Activated naive CD4-positive, alpha-beta T cell treated with anti-CD3 and anti-CD28 coated beads, Interleukin-2, amount 50 U/mL, for 72 hours (primary cell): ENCODE measurements at regions not wholly inside any gene's neighbourhood (a gene's known extent, or its start where the extent isn't known, plus 50 kb on each side); places are given as distances from the start of the nearest gene placed in this dataset.
A peak's percentile ranks its signal among the peaks of the same experiment; 100 is the strongest.
"Not testable (repeated sequence)": the region's sequence is repeated elsewhere in the genome, so short reads cannot be mapped to it uniquely, and the experiment has no call there.

Experiments
- ATAC-seq, 2 donors: fragments of 150-1000 bp; cut with Tn5 transposase; 2 replicates each; pipeline ENCODE4 v1.10.0; 2021; ENCODE audit warnings: mild to moderate bottlenecking in 2 of 2, moderate library complexity in 2 of 2
- DNase-seq, 2 donors: peaks; one replicate each; pipeline ENCODE4 v3.0.0; 2021 to 2022; ENCODE audit warnings: low spot score in 2 of 2
- H3K27ac Mint-ChIP-seq, 2 donors: one replicate each; pipeline ENCODE4 v1.8.0; 2022; ENCODE audit warnings: mild to moderate bottlenecking in 2 of 2, mixed read lengths in 2 of 2
- H3K36me3 Mint-ChIP-seq, 2 donors: one replicate each; pipeline ENCODE4 v1.8.0; 2022; ENCODE audit warnings: mixed read lengths in 2 of 2
- H3K9me3 Mint-ChIP-seq, 2 donors: one replicate each; pipeline ENCODE4 v1.8.0; 2022; ENCODE audit warnings: mixed read lengths in 2 of 2

DNA sequence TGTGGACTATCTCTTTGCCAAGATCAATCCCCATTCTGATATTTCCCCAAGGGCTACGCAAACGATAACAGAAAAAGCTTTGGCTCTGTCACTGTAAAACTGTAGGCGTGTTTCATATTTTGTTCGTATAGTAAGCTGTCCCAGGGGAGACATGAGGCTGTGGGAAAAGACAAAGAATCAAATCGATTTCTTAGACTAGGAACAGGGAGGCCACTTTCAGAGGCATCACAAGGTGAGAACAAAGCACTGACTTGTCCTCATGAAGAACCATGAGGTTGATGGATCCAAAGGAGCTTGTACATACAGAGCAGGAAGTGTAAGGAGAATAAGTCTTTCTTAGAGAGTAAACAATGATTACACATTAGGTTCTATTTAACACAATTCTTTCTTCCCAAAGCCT lies 255.7 kb downstream of the HNMT start:
- H3K9me3 Mint-ChIP-seq = peaks cover 0 to 13% of the 10 kb centered on the region in 2 donors
- DNase-seq (no peak), ATAC-seq (no peak)
- no peaks in the 10 kb centered on the region for H3K36me3 Mint-ChIP-seq
- H3K27ac Mint-ChIP-seq = no peak overlapping the region

DNA sequence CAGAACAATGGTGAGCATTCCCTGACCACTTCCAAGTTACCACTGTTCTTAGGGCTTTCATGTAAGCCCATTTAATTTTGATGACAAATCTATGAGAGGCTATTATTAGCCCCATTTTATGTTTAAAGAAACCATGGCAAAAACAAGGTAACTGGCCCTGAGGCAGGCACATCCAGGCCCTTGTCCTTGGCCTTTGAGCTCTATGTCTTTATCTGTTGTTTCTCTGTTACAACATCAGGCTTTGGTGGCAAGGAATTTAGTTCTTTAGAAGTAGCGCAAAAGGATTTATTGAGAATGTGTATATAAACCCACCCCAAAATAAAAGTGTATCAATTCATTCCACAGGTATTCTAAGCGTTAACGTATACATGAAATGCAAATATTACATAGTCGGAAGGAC lies 257.1 kb downstream of the HNMT start:
- no peaks in the 10 kb centered on the region for H3K36me3 Mint-ChIP-seq
- H3K9me3 Mint-ChIP-seq = peaks cover 0 to 13% of the 10 kb centered on the region in 2 donors
- ATAC-seq (no peak), DNase-seq (no peak)
- H3K27ac Mint-ChIP-seq = no peak overlapping the region

DNA sequence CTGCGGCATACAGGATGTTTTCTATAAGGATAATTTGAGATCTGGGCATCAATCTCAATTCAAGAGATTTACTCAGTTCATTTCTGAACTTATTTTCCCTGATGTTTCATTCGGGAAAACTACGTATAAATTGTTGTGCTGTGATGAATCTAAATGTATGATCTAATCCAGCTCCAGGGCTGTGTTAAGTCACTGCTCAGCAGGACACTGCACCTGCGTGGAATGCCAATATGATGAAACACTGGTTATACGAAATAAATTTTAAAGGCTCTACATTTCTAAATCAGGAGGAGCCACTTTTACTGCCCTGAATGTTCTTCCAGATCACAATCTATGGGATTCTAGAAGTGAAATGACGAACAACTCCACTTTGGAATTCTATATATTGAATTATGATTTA lies 259.0 kb downstream of the HNMT start:
- DNase-seq (no peak), ATAC-seq (no peak)
- H3K27ac Mint-ChIP-seq = no peak overlapping the region
- H3K36me3 Mint-ChIP-seq = no peaks in the 10 kb centered on the region
- H3K9me3 Mint-ChIP-seq = peaks cover 3 to 16% of the 10 kb centered on the region in 2 donors

DNA sequence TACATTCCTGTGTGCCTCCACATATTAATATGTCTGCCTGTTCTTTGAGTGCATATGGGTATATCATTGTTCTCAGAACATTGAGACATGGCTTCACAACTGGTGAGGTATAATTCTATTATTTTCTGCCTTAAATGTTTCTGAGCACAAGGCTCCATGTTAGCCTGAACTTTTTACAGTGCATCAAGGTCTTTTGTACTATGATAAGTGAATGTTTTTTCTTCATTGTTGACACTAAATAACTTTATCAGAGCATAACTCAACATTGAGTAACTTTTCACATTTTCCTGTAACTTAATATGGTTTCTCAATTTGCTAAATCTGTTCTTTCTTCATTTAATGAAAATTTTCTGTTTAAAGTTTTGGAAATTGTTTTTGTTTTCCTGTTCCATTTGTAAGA lies 262.9 kb downstream of the HNMT start:
- Mint-ChIP-seq H3K36me3 (no peaks in the 10 kb centered on the region), H3K9me3 (peaks cover 5 to 11% of the 10 kb centered on the region in 2 donors), H3K27ac (no peak overlapping the region)
- ATAC-seq (no peak), DNase-seq (no peak)

DNA sequence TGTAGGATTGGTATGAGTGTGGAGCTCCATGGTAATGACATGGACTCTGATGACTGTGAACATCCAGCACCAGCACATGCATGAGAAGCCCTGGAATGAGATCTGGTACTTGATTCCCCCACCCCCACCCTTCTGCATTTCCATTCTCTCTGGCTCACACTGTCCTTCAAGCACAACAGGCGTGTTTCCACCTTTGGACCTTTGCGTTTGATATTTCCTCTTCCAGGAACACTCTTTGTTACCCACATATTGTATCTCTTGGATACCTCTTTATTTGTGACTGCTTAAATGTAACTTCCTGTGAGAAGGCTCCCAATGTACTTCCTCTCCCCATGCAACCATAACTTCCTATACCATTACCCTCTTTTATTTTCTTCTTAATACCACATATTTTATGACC lies 263.8 kb downstream of the HNMT start:
- DNase-seq = no peak
- no peak for ATAC-seq
- no peaks in the 10 kb centered on the region for H3K36me3 Mint-ChIP-seq
- no peak overlapping the region for H3K27ac Mint-ChIP-seq
- H3K9me3 Mint-ChIP-seq = peaks cover 5 to 10% of the 10 kb centered on the region in 2 donors

DNA sequence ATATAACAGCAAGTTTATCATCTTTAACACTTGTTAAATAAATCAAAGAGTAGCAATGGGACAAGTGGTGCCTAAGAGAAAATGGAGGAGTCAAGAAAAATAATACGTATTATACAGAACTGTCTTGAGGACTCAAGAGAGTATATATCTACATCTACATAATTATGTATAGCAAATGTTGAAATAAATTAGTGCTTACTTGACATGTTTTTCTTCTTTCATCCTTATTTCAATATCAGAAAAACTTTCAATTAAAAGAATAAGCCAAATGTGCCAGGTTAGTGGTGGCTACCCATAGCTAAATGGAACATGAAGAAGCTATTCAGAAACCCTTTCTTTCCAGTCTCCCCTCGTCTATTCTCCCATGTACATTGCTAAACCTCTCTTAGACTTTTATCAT lies 267.3 kb upstream of the SPOPL start:
- DNase-seq = no peak
- Mint-ChIP-seq H3K27ac (no peak overlapping the region), H3K36me3 (no peaks in the 10 kb centered on the region), H3K9me3 (no peaks in the 10 kb centered on the region)
- ATAC-seq = no peak

DNA sequence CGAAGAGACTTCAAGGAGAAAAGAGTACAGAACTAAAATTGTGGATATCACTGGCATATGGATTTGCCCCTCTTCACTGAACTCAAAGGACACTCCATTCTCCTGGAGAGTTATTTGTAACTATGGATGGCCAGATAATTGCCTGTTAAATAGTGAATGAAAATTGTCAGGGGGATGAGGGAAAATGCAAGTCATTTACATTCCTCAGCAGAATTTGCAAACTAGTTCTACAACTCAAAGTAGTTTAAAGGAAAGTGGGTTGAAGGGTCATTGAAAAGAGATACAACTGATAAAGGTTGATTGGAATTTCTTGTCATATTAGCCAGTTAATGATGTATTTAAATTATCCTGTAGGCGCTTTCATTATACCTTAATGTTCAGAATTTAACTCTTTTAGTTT lies 266.5 kb upstream of the SPOPL start:
- H3K9me3 Mint-ChIP-seq = no peaks in the 10 kb centered on the region
- no peak overlapping the region for H3K27ac Mint-ChIP-seq
- no peak for ATAC-seq
- DNase-seq = no peak
- no peaks in the 10 kb centered on the region for H3K36me3 Mint-ChIP-seq

DNA sequence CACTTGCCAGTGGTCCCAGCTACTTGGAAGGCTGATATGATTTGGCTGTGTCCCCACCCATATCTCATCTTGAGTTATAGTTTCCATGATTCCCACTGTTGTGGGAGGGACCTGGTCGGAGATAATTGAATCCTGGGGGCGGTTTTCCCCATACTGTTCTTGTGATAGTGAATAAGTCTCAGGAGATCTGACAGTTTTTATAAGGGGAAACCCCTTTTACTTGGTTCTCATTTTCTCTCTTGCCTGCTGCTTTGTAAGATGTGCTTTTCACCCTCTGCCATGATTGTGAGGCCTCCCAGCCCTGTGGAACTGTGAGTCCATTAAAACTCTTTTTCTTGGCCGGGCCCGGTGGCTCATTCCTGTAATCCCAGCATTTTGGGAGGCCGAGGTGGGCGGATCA lies 265.4 kb upstream of the SPOPL start:
- Mint-ChIP-seq H3K27ac (no peak overlapping the region), H3K36me3 (no peaks in the 10 kb centered on the region), H3K9me3 (no peaks in the 10 kb centered on the region)
- DNase-seq (no peak), ATAC-seq (peak in 1 of 2 donors; percentile 42)

DNA sequence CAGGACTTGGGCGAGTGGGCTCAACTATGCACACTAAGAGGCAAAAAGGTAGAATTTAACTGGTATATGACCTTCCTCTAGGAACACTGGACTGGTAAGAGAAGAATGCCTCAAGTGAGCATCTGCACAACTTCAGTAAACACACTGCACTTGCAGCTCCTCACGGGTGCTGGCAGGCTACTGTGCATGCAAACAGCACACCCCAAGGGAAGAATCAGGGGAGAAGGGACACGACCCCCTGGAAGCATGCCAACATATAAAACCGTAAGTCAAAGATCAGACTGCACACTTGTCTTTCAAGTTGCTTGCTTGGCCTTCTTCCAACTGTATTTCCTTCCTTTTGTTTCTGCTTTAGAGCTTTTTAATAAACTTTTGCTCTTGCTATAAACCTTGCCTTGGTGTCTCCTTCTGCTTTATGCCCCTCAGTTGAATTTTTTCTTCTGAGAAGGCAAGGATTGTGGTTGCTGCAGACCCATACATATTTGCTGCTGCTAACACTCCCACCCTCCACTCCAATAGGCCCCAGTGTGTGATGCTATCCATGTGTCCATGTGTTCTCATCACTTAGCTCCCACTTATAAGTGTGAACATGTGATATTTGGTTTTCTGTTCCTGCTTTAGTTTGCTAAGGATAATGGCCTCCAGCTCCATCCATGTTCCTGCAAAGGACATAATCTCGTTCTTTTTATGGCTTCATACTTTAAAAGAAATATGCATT lies 263.7 kb upstream of the SPOPL start:
- Mint-ChIP-seq H3K9me3 (peaks cover 0 to 7% of the 10 kb centered on the region in 2 donors), H3K36me3 (no peaks in the 10 kb centered on the region), H3K27ac (no peak overlapping the region)
- DNase-seq = no peak
- ATAC-seq = no peak

DNA sequence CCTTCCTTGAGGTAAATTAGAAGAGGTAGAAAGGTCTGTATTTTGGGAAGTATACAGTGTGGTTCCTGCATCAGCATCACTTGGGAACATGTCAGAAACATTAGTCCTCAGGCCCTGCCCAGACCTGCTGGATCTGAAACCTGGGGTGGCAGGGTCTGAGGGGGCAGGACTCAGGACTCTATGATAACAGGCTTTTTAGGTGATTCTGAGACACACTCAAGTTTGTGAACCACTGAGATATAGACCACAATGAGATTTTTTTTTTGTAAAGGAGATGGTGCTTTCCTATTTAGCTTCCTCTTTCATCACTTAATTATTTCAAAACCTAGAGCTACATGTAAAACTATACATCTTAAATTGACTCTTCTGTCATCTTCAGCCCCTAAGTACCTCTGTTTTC lies 262.7 kb upstream of the SPOPL start:
- Mint-ChIP-seq H3K27ac (no peak overlapping the region), H3K9me3 (peaks cover 0 to 7% of the 10 kb centered on the region in 2 donors)
- ATAC-seq = peak in 1 of 2 donors; percentile 30

DNA sequence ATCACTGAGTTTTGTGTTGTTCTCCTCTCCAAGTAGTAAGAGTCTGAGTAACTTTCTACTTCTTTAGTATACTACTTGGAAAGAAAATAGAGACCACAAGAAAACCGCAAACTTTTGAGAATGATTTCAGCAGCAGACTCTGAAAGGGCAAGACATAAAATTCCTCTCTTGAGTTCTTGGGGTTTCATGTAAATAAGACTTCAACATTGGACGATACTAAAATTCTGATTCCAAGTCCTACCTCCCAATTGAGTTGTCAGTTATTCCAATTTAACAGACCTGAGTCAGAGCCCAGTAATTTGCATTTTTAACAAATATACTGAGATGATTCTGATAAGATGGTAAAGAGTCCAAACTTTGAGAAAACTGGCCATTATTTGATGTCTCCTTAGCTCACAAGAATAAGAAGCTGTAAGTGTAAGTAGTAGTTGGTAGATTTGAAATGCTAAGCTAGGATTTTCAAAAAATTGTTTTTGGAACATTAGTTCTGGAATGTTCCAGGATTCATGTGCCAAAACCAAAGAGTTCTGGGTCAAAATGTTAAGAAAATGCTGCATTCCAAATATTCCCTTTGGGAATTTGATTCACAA lies 261.6 kb upstream of the SPOPL start:
- Mint-ChIP-seq H3K9me3 (peaks cover 0 to 7% of the 10 kb centered on the region in 2 donors), H3K36me3 (no peaks in the 10 kb centered on the region), H3K27ac (peak overlapping the region in 1 of 2 donors; percentile 68)
- ATAC-seq (peak in 1 of 2 donors; percentile 81), DNase-seq (no peak)

More for the DNA sequence above, 262.7 kb upstream of the SPOPL start:
- H3K36me3 Mint-ChIP-seq = no peaks in the 10 kb centered on the region
- DNase-seq = no peak

DNA sequence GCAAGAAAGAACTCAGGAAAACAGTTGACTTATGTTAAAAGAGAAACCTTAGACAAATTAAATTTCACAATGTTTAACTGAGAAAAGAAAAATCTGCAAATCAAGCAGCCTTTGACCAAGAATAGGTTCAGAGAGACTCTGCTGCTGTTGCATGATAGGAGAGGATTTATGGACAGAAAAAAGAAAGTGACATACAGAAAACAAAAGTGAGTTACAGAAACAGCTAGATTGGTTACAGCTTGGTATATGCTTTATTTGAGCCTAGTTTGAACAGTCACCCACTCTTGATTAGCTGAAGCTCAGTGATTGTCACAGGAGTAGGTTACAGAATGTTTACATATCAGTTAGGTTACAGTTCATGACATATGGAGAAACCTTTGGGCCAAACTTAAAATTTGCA lies 258.2 kb upstream of the SPOPL start:
- DNase-seq (no peak), ATAC-seq (no peak)
- H3K9me3 Mint-ChIP-seq = peaks cover 0 to 7% of the 10 kb centered on the region in 2 donors
- no peak overlapping the region for H3K27ac Mint-ChIP-seq
- no peaks in the 10 kb centered on the region for H3K36me3 Mint-ChIP-seq

DNA sequence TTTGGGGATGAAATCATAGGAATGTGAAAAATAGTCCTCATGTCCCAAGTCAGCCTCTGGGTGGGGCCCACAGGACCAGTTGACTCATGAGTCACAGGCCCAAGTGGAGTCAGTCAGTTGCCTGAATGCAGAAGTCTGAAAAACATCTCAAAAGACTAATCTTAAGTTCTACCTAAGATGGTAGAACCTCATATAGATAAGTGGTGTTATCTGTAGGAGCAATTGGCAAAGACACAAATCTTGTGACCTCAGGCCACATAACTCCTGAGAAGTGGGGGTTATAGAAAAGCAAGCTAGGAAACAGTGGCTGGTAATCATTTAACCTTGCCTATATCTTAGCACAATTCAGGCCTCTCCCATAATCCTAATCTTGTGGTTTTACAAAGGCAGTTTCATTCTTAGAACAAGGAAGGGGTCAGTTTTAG lies 257.1 kb upstream of the SPOPL start:
- DNase-seq = no peak
- Mint-ChIP-seq H3K36me3 (no peaks in the 10 kb centered on the region), H3K9me3 (peaks cover 0 to 7% of the 10 kb centered on the region in 2 donors), H3K27ac (no peak overlapping the region)
- ATAC-seq = no peak

DNA sequence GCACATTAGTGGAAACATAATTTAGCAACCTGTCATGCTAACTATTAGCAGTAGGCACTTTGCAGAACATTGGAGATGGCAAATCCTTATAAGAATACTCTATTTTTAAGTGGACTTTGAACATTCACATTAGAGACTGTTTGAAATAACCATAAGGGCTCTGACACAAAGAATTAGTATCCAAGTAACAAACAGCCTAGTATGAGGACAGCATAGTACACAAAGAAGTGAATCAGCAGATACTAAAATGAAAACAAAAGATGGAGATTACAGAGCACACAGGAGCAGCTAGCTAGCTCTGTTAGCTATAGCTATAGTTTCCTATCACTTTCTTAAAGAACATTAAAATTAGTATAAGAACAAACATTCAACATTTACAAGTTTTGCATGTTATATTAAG lies 256.3 kb upstream of the SPOPL start:
- no peak for ATAC-seq
- no peaks in the 10 kb centered on the region for H3K36me3 Mint-ChIP-seq
- peaks cover 0 to 7% of the 10 kb centered on the region in 2 donors for H3K9me3 Mint-ChIP-seq
- no peak overlapping the region for H3K27ac Mint-ChIP-seq
- no peak for DNase-seq

DNA sequence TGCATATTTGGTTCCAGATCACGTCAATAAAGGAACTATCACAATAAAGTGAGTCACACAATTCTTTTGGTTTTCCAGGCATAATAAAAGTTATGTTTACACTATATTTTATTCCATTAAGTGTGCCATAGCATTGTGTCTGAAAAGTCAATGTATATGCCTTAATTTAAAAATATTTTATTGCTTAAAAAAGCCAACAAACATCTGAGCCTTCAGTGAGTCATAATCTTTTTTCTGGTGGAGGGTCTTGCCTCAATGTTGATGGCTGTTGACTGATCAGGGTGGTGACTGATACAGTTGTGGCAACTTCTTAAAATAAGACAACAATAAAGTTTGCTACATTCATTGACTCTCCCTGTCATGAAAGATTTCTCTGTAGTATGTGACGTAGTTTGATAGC lies 254.3 kb upstream of the SPOPL start:
- H3K36me3 Mint-ChIP-seq = no peaks in the 10 kb centered on the region
- no peaks in the 10 kb centered on the region for H3K9me3 Mint-ChIP-seq
- DNase-seq = no peak
- no peak for ATAC-seq
- no peak overlapping the region for H3K27ac Mint-ChIP-seq

DNA sequence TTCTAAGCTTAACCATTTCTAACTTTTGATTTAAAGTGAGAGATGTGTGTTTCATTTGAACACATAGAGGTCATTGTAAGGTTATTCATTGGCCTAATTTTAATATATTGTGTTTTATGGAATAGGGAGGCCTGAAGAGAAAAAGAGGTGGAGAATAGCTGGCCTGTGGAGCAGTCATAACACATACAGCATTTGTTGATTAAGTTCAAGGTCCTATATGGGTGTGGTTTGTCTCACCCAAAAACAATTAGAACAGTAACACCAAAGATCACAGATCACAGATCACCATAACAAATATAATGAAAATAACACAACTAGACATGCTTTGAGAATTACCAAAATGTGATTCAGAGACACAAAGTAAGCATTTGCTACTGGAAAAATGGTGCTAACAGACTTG lies 252.4 kb upstream of the SPOPL start:
- H3K27ac Mint-ChIP-seq = no peak overlapping the region
- H3K9me3 Mint-ChIP-seq = peaks cover 0 to 3% of the 10 kb centered on the region in 2 donors
- DNase-seq (no peak), ATAC-seq (no peak)
- H3K36me3 Mint-ChIP-seq = no peaks in the 10 kb centered on the region

DNA sequence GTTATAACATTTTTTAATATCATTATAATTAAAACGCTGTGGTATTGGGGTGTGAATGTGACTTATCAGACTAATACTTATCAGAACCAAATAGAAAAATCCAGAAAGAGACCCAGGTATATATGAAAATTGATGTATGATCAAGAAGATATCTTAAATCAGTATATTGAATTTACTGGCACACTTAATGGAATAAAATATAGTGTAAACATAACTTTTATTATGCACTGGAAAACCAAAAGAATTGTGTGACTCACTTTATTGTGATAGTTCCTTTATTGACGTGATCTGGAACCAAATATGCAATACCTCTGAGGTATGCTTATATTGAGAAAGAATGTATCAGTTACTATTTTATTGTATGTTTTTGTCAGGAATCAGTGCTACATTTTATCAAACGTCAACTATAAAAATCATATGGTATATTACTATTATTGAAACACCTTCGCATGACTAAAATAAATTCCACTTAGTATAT lies 250.7 kb upstream of the SPOPL start:
- ATAC-seq, DNase-seq: not testable (repeated sequence)

DNA sequence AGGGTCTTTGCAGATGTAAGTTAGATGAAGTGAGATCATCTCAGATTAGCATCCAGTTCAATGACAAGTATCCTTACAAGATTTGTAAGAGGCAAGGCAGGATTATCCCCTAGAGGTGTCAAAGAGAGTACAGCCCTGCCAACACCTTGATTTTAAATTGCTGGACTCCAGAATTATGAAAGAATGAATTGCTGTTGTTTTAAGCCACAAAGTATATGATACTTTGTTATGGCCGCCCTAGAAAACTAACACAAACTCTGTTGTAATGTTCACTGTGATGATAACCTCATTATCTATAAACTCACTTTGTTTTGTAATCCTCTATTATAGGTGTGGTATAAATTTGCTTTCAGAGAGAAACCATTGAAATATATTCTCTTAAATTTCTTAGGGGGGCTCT lies 249.0 kb upstream of the SPOPL start:
- Mint-ChIP-seq H3K27ac (no peak overlapping the region), H3K36me3 (peaks cover 0 to 7% of the 10 kb centered on the region in 2 donors), H3K9me3 (peaks cover 9 to 14% of the 10 kb centered on the region in 2 donors)
- DNase-seq (no peak), ATAC-seq (no peak)

More for the DNA sequence above, 250.7 kb upstream of the SPOPL start:
- not testable (repeated sequence) for H3K9me3 Mint-ChIP-seq, H3K36me3 Mint-ChIP-seq, H3K27ac Mint-ChIP-seq
